Putamen (tissue), 1 donor: ENCODE measurements at regions not wholly inside any gene's neighbourhood (a gene's known extent, or its start where the extent isn't known, plus 50 kb on each side); places are given as distances from the start of the nearest gene placed in this dataset.
A peak's percentile ranks its signal among the peaks of the same experiment; 100 is the strongest.

Experiments
- DNase-seq: peaks from one replicate; pipeline ENCODE4 v3.0.0-alpha.2; 2016; ENCODE audit warnings: low spot score

- DNase-seq: no peak
These were observed 350.6 kb downstream of the LIG4 start for GRCh38 chr13:107864543-107865317.

- DNase-seq: no peak
These were observed 355.1 kb downstream of the LIG4 start for GRCh38 chr13:107860284-107860683.

- no peak for DNase-seq
These were observed 360.5 kb downstream of the LIG4 start for GRCh38 chr13:107854880-107855279.

GRCh38 chr13:107852072-107852471 is 363.3 kb downstream of the LIG4 start:
- DNase-seq: no peak

GRCh38 chr13:107851670-107852069 is 363.7 kb downstream of the LIG4 start:
- DNase-seq: no peak

GRCh38 chr13:107847406-107847805 is 367.9 kb downstream of the LIG4 start:
- DNase-seq: no peak

- no peak for DNase-seq
These were observed 368.7 kb downstream of the LIG4 start for GRCh38 chr13:107846642-107847041.

- no peak for DNase-seq
These were observed 369.4 kb downstream of the LIG4 start for GRCh38 chr13:107845911-107846310.

- no peak for DNase-seq
These were observed 371.7 kb downstream of the LIG4 start for GRCh38 chr13:107843681-107844080.

- DNase-seq: no peak
These were observed 372.1 kb downstream of the LIG4 start for GRCh38 chr13:107843281-107843680.

GRCh38 chr13:107842562-107843180 is 372.7 kb downstream of the LIG4 start:
- DNase-seq: no peak

- peak; percentile 23 for DNase-seq
These were observed 376.7 kb downstream of the LIG4 start for GRCh38 chr13:107838588-107839161.

- DNase-seq: no peak
These were observed 378.7 kb downstream of the LIG4 start for GRCh38 chr13:107836685-107837084.

- no peak for DNase-seq
These were observed 379.9 kb downstream of the LIG4 start for GRCh38 chr13:107835339-107836018.

- no peak for DNase-seq
These were observed 380.6 kb downstream of the LIG4 start for GRCh38 chr13:107834717-107835116.

GRCh38 chr13:107834281-107834680 is 381.1 kb downstream of the LIG4 start:
- DNase-seq: no peak

GRCh38 chr13:107832500-107833100 is 382.7 kb downstream of the LIG4 start:
- no peak for DNase-seq

GRCh38 chr13:107830804-107831203 is 384.5 kb downstream of the LIG4 start:
- no peak for DNase-seq

- DNase-seq: no peak
These were observed 387.3 kb downstream of the LIG4 start for GRCh38 chr13:107827840-107828549.

- no peak for DNase-seq
These were observed 390.7 kb downstream of the LIG4 start for GRCh38 chr13:107824635-107825034.

- DNase-seq: no peak
These were observed 393.3 kb downstream of the LIG4 start for GRCh38 chr13:107822006-107822405.

GRCh38 chr13:107821492-107821891 is 393.8 kb downstream of the LIG4 start:
- DNase-seq: no peak
